A673 (cell line): ENCODE measurements at regions not wholly inside any gene's neighbourhood (a gene's known extent, or its start where the extent isn't known, plus 50 kb on each side); places are given as distances from the start of the nearest gene placed in this dataset.

Experiments
- BruUV-seq: library from RNA; stranded (reverse); fragments of 400-500 nt; replicated peaks from 2 replicates; lab custom pipeline; 2021; lab: Mats Ljungman, UMichigan
- CTCF ChIA-PET: fragments of 300-600 bp; sonication (Branson Sonifier 250); formaldehyde crosslinking; loops from one replicate; lab custom pipeline; 2022; ENCODE audit warnings: antibody characterized with exemption; lab: Charles Lee
- POLR2A ChIA-PET: fragments of 300-600 bp; sonication (Branson Sonifier 250); formaldehyde crosslinking; loops from one replicate; lab custom pipeline; 2022; ENCODE audit warnings: antibody characterized with exemption; ENCODE audit not compliant: low non-redundant PET; lab: Charles Lee
- DNase-seq: peaks from one replicate; pipeline ENCODE4 v3.0.0-alpha.2; 2015; ENCODE audit warnings: low spot score
- H3K27ac ChIP-seq: fragments of 200-600 bp; sonication (generic); 2 replicates; pipeline ENCODE4 v1.5.1; 2016; ENCODE audit warnings: mixed run types, low read depth, mild to moderate bottlenecking, mixed read lengths, antibody characterized with exemption, low read length; ENCODE audit not compliant: poor library complexity, severe bottlenecking
- H3K27me3 ChIP-seq: fragments of 200-600 bp; sonication (generic); replicated peaks from 2 replicates; pipeline ENCODE4 v1.6.1; 2017; ENCODE audit warnings: mixed run types, low read depth, mild to moderate bottlenecking, mixed read lengths, antibody characterized with exemption, low read length; ENCODE audit not compliant: insufficient read depth, poor library complexity
- H3K36me3 ChIP-seq: fragments of 200-600 bp; sonication (generic); 2 replicates; pipeline ENCODE4 v1.6.1; 2016; ENCODE audit warnings: mixed run types, mild to moderate bottlenecking, mixed read lengths, antibody characterized with exemption, low read length; ENCODE audit not compliant: insufficient read depth, poor library complexity, severe bottlenecking
- H3K4me1 ChIP-seq: fragments of 200-600 bp; sonication (generic); 2 replicates; pipeline ENCODE4 v1.6.1; 2017; ENCODE audit warnings: mixed run types, mild to moderate bottlenecking, mixed read lengths, antibody characterized with exemption, low read length; ENCODE audit not compliant: insufficient read depth, poor library complexity, severe bottlenecking
- H3K4me3 ChIP-seq: fragments of 200-600 bp; sonication (generic); 2 replicates; pipeline ENCODE4 v1.5.1; 2016; ENCODE audit warnings: low read depth, mixed run types, mild to moderate bottlenecking, mixed read lengths, low read length; ENCODE audit not compliant: poor library complexity, severe bottlenecking
- H3K9me3 ChIP-seq: fragments of 200-600 bp; sonication (generic); 2 replicates; pipeline ENCODE4 v1.6.1; 2016; ENCODE audit warnings: mixed run types, low read depth, mild to moderate bottlenecking, mixed read lengths, antibody characterized with exemption, low read length; ENCODE audit not compliant: poor library complexity, severe bottlenecking
- EZH2 ChIP-seq: fragments of 200-600 bp; sonication (generic); IDR thresholded peaks from 2 replicates; pipeline ENCODE4 v1.6.1; 2017; ENCODE audit warnings: borderline replicate concordance, low read depth, mild to moderate bottlenecking, mixed read lengths, antibody characterized with exemption, low read length; ENCODE audit not compliant: poor library complexity, severe bottlenecking
- intact Hi-C: fragments of 100-400 bp; cut with micrococcal nuclease; formaldehyde crosslinking; loops from one replicate; pipeline ENCODE4 v1.10.0; 2022; ENCODE audit not compliant: unreplicated experiment
- TF ChIP-seq, protein P1 (sequence below): fragments of 300-800, 200-600 bp; sonication (generic); conservative IDR thresholded peaks from 2 replicates; pipeline ENCODE4 v1.5.1; 2017; ENCODE audit warnings: low read depth, mild to moderate bottlenecking, antibody characterized with exemption, low read length, moderate library complexity, mixed read lengths

DNA sequence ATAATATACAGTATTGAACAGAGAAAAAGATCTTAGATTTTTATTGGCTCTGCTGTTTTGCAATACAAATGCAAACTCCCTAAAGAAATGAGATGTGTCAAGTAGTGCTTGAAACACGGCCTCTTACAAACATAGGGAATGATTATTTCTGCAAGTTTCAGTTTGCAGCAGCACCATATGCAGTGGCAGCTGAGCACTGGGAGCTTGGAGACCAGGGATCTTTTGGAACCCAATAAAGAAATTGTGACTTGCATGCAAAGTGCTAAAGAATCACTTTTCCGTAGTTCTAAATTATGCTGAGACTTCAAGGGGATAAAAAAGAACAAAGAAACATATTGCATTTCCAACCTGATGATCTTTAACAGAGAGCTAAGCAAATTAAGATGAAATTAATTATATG, 674.6 kb upstream of the ZNF608 start:
- BruUV-seq: no TSS peak
- DNase-seq: no peak

DNA sequence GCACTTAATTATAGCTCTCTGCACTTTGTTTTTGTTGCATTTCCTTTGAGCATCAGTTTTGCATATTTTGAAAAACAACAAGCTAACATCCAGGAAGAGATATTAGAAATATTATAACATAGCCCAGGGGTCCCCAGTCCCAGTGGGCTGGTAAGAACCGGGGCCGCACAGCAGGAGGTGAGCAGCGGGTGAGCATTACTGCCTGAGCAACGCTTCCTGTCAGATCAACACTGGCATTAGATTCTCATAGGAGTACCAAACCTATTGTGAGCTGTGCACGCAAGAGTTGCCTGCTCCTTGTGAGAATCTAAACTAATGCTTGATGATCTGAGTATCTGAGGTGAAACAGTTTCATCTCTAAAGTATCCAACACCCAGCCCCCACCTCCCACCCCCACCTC, 675.9 kb upstream of the ZNF608 start:
- Histone ChIP-seq H3K9me3 (no peaks in the 10 kb centered on the region), H3K4me3 (no peak overlapping the region), H3K27ac (no peak overlapping the region), H3K36me3 (no peaks in the 10 kb centered on the region), H3K27me3 (no peaks in the 10 kb centered on the region), H3K4me1 (peaks cover 37% of the 10 kb centered on the region)
- no peak for TF ChIP-seq EZH2
- TF ChIP-seq, protein P1, sequence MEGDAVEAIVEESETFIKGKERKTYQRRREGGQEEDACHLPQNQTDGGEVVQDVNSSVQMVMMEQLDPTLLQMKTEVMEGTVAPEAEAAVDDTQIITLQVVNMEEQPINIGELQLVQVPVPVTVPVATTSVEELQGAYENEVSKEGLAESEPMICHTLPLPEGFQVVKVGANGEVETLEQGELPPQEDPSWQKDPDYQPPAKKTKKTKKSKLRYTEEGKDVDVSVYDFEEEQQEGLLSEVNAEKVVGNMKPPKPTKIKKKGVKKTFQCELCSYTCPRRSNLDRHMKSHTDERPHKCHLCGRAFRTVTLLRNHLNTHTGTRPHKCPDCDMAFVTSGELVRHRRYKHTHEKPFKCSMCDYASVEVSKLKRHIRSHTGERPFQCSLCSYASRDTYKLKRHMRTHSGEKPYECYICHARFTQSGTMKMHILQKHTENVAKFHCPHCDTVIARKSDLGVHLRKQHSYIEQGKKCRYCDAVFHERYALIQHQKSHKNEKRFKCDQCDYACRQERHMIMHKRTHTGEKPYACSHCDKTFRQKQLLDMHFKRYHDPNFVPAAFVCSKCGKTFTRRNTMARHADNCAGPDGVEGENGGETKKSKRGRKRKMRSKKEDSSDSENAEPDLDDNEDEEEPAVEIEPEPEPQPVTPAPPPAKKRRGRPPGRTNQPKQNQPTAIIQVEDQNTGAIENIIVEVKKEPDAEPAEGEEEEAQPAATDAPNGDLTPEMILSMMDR: no peak
- BruUV-seq: no TSS peak
- ChIA-PET POLR2A (interaction anchor here (0.7 to 0.9 kb wide), 2 partner anchors 13 to 1356 kb away, joined by 3 to 4 read pairs; no protein-coding TSS in a partner anchor), CTCF (interaction anchor here (0.7 kb wide), 1 partner anchor 10 kb away, joined by 3 read pairs; no protein-coding TSS in a partner anchor)
- intact Hi-C loops: no loop called here
- DNase-seq: peak; percentile 76

More for the DNA sequence above, 674.6 kb upstream of the ZNF608 start:
- POLR2A ChIA-PET: no interaction called here
- H3K9me3 ChIP-seq: no peaks in the 10 kb centered on the region
- peaks cover 37% of the 10 kb centered on the region for H3K4me1 ChIP-seq
- no peak for TF ChIP-seq EZH2
- TF ChIP-seq, protein P1: no peak
- no peak overlapping the region for H3K27ac ChIP-seq
- intact Hi-C loops: no loop called here
- CTCF ChIA-PET: no interaction called here
- no peaks in the 10 kb centered on the region for H3K36me3 ChIP-seq
- no peak overlapping the region for H3K4me3 ChIP-seq
- H3K27me3 ChIP-seq: no peaks in the 10 kb centered on the region

DNA sequence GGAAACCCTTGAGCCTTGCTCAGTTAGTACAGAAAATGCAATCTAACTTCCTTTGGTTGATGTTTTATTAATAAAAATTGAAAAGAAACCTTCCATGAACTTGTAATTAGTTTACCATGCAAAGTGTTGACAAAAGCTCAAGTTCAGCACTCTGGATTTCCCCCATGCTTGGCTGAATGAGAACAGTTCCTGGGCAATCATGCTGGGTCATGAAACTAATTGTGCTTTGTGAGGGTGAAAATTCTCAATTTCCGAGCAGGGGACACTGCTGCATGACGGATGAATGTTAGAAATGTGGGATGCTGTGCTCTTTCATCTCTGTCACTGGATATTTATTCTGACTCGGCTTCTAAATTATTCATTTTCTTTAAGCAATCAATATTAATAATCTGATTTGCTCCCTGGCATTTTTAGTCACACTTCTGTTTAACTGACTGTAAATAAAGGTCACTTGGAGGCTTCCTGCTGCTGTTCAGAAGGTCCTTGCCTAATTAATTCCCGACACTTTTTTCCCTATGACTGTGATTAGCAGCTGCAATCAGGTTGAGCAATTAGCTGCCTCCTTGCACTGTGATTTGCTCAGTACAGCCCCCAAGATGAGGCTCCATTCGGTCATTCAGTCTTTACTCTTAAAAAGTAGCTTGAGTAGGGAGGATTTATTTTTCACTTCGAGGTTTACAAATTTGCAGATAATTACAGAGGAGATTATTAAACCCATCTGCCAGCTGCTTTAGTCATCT, 678.1 kb upstream of the ZNF608 start:
- ChIA-PET CTCF (no interaction called here), POLR2A (no interaction called here)
- Histone ChIP-seq H3K36me3 (no peaks in the 10 kb centered on the region), H3K4me1 (peaks cover 37% of the 10 kb centered on the region), H3K9me3 (no peaks in the 10 kb centered on the region), H3K27me3 (no peaks in the 10 kb centered on the region), H3K4me3 (no peak overlapping the region), H3K27ac (no peak overlapping the region)
- TF ChIP-seq, protein P1: no peak
- no peak for TF ChIP-seq EZH2
- peak; percentile 37 for DNase-seq
- no TSS peak for BruUV-seq
- intact Hi-C loops: no loop called here
